Activated CD4-positive, alpha-beta T cell treated with anti-CD3 and anti-CD28 coated beads, Interleukin-2, amount 50 U/mL, for 24 hours (primary cell): ENCODE measurements at regions not wholly inside any gene's neighbourhood (a gene's known extent, or its start where the extent isn't known, plus 50 kb on each side); places are given as distances from the start of the nearest gene placed in this dataset.

Experiments used
- DNase-seq, 2 donors: peaks; one replicate each; pipeline ENCODE4 v3.0.0-alpha.2; 2020; ENCODE audit warnings: low read depth in 1 of 2, low spot score in 1 of 2

- DNase-seq, result no peak
These were observed 1195.9 kb upstream of the PRKX start for GRCh38 chrX:4909348-4909747.

GRCh38 chrX:4905576-4905975 is 1192.1 kb upstream of the PRKX start:
- no peak for DNase-seq

- DNase-seq, result no peak
These were observed 1167.8 kb upstream of the PRKX start for GRCh38 chrX:4881277-4881676.

- DNase-seq, result no peak
These were observed 1165.2 kb upstream of the PRKX start for GRCh38 chrX:4878640-4879039.

GRCh38 chrX:4876268-4876667 is 1162.8 kb upstream of the PRKX start:
- no peak for DNase-seq

- DNase-seq, result no peak
These were observed 1138.1 kb upstream of the PRKX start for GRCh38 chrX:4851534-4851933.

GRCh38 chrX:4850312-4850711 is 1136.9 kb upstream of the PRKX start:
- no peak for DNase-seq

- DNase-seq, result no peak
These were observed 1130.9 kb upstream of the PRKX start for GRCh38 chrX:4844376-4844775.

- no peak for DNase-seq
These were observed 1127.8 kb upstream of the PRKX start for GRCh38 chrX:4841216-4841745.

- DNase-seq, result no peak
These were observed 1118.1 kb upstream of the PRKX start for GRCh38 chrX:4831574-4831973.

- DNase-seq, result no peak
These were observed 1117.6 kb upstream of the PRKX start for GRCh38 chrX:4830880-4831557.

- DNase-seq, result no peak
These were observed 1112.1 kb upstream of the PRKX start for GRCh38 chrX:4825550-4825949.

GRCh38 chrX:4809571-4809970 is 1096.1 kb upstream of the PRKX start:
- DNase-seq, result no peak

GRCh38 chrX:4805502-4805901 is 1092.1 kb upstream of the PRKX start:
- DNase-seq, result no peak

GRCh38 chrX:4800756-4801155 is 1087.3 kb upstream of the PRKX start:
- no peak for DNase-seq

- no peak for DNase-seq
These were observed 1074.5 kb upstream of the PRKX start for GRCh38 chrX:4787971-4788370.

- no peak for DNase-seq
These were observed 1051.4 kb upstream of the PRKX start for GRCh38 chrX:4764888-4765287.

- no peak for DNase-seq
These were observed 1048.7 kb upstream of the PRKX start for GRCh38 chrX:4762196-4762595.

- no peak for DNase-seq
These were observed 1041.6 kb upstream of the PRKX start for GRCh38 chrX:4754878-4755604.

- no peak for DNase-seq
These were observed 1027.6 kb upstream of the PRKX start for GRCh38 chrX:4741024-4741423.

GRCh38 chrX:4735299-4735698 is 1021.9 kb upstream of the PRKX start:
- DNase-seq, result no peak

- no peak for DNase-seq
These were observed 997.4 kb upstream of the PRKX start for GRCh38 chrX:4710618-4711433.
